ENCODE measurements at regions not wholly inside any gene's neighbourhood (a gene's known extent, or its start where the extent isn't known, plus 50 kb on each side); places are given as distances from the start of the nearest gene placed in this dataset.

DNA sequence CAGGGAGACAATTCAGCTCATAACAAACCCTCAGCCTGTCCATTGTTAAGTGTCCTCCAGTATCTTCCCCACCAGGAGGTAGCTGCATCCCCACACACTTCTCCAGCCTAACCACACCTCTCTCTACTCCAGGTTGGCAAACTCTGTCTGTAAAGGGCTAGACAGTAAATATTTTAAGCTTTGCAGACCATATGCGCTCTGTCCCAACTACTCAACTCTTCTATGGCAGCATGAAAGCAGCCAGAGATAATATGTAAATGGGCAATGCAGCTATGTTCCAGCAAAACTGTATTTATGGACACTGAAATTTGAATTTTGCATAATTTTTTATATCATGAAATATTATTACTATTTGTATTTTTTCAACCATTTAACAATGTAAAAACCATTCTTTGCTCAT is 230.4 kb upstream of the STT3B start:
- no peak for TF ChIP-seq POLR2AphosphoS5 (IDR thresholded peaks at IDR 0.05)
- no peak for TF ChIP-seq POLR2A (IDR thresholded peaks at IDR 0.05)
- TF ChIP-seq EP300 (IDR thresholded peaks at IDR 0.05) = no peak
- H3K27me3 ChIP-seq = no peaks in the 10 kb centered on the region
- no peak overlapping the region for H3K4me3 ChIP-seq
- H3K4me1 ChIP-seq = peaks cover 0 to 5% (median 0%) of the 10 kb centered on the region in 3 donors
- H3K27ac ChIP-seq = no peak overlapping the region
- 91 to 100% methylated on average over 1 of the region's 1 CpG for WGBS, 2 donors (ENCODE audit: low coverage in 1 of 2)
- H3K9me3 ChIP-seq = no peaks in the 10 kb centered on the region
- no peaks in the 10 kb centered on the region for H3K36me3 ChIP-seq
- ATAC-seq = no peak

DNA sequence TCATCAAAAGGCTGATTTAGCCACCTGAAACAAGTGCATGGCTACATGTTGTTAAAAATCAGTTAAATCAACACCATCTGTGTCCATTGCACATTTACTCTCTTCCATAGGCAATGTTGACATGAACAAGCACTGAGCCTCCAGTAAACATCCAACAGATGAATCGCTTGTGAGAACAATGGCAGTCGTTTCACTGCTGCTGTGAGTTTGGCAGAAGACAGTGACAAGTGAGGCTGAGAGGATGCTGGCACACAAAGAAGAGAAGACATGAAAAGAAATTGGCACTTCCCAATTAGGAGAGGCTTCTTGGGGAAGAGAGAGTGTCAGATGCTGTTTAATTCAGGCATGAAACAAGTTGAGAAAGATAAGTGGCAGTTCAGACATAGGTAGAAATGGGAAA is 227.4 kb upstream of the STT3B start:
- H3K9me3 ChIP-seq = no peaks in the 10 kb centered on the region
- no peaks in the 10 kb centered on the region for H3K27me3 ChIP-seq
- peaks cover 0 to 10% (median 0%) of the 10 kb centered on the region in 3 donors for H3K4me1 ChIP-seq
- TF ChIP-seq EP300 (IDR thresholded peaks at IDR 0.05) (no peak), POLR2A (IDR thresholded peaks at IDR 0.05) (no peak), POLR2AphosphoS5 (IDR thresholded peaks at IDR 0.05) (no peak)
- TF ChIP-seq, protein P1, sequence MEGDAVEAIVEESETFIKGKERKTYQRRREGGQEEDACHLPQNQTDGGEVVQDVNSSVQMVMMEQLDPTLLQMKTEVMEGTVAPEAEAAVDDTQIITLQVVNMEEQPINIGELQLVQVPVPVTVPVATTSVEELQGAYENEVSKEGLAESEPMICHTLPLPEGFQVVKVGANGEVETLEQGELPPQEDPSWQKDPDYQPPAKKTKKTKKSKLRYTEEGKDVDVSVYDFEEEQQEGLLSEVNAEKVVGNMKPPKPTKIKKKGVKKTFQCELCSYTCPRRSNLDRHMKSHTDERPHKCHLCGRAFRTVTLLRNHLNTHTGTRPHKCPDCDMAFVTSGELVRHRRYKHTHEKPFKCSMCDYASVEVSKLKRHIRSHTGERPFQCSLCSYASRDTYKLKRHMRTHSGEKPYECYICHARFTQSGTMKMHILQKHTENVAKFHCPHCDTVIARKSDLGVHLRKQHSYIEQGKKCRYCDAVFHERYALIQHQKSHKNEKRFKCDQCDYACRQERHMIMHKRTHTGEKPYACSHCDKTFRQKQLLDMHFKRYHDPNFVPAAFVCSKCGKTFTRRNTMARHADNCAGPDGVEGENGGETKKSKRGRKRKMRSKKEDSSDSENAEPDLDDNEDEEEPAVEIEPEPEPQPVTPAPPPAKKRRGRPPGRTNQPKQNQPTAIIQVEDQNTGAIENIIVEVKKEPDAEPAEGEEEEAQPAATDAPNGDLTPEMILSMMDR (IDR thresholded peaks at IDR 0.05) = no peak
- no peak overlapping the region for H3K27ac ChIP-seq
- H3K4me3 ChIP-seq = no peak overlapping the region
- H3K36me3 ChIP-seq = no peaks in the 10 kb centered on the region
- ATAC-seq = no peak
- WGBS, 2 donors (ENCODE audit: low coverage in 1 of 2) = 76 to 83% methylated on average over 2 of the region's 2 CpGs

DNA sequence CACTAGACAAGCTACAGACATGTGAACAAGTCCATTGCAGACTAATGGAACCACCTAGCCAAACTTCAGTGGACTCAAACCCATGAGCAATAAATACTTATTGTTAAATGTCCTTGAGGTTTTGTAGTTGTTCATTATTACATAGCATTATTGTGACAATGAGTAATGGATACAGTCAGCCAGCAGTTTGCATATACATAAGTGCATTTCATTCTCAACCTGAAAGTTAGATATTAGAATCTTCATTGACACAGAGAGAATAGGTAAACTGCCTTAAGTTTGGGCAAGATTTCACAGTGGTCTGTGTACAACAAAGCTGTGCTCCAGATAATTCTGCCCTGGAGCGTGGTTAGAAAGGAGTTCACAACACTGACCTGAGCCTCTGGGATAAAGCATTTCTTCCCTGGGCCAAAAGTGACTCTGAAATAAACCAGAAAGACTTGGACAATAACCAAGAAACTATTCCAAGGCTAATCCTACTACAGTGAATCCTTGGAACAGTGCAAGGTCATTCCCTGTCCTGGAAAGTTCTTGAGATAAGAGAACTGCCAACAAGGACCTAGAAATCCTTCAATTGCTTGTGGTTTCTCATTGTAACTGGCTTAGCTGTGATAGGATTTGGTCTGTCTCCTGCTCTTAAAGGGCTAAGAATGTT is 225.5 kb upstream of the STT3B start:
- no peak for ATAC-seq
- Histone ChIP-seq H3K27ac (no peak overlapping the region), H3K9me3 (no peaks in the 10 kb centered on the region), H3K4me3 (no peak overlapping the region), H3K36me3 (no peaks in the 10 kb centered on the region), H3K27me3 (no peaks in the 10 kb centered on the region), H3K4me1 (peaks cover 0 to 10% (median 0%) of the 10 kb centered on the region in 3 donors)
- WGBS, 2 donors (ENCODE audit: low coverage in 1 of 2) = 43 to 67% methylated on average over 1 of the region's 1 CpG
- TF ChIP-seq POLR2AphosphoS5 (IDR thresholded peaks at IDR 0.05) = no peak
- no peak for TF ChIP-seq POLR2A (IDR thresholded peaks at IDR 0.05)
- no peak for TF ChIP-seq EP300 (IDR thresholded peaks at IDR 0.05)
- TF ChIP-seq, protein P1 (IDR thresholded peaks at IDR 0.05) = no peak

DNA sequence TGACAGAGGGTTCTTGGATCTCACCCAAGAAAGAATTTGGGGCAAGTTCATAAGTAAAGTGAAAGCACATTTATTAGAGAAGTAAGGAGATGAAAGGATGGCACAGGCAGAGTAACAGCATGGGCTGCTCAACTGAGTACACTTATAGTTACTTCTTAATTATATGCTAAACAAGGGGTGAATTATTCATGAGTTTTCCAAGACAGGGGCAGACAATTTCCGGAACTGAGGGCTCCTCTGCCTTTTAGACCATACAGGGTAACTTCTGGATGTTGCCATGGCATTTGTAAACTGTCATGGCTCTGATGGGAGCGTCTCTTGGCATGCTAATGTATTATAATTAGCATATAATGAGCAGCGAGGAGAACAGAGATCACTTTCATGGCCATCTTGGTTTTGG is 221.2 kb upstream of the STT3B start:
- ATAC-seq = no peak
- TF ChIP-seq, protein P1 (IDR thresholded peaks at IDR 0.05) = no peak
- TF ChIP-seq EP300 (IDR thresholded peaks at IDR 0.05) (no peak), POLR2A (IDR thresholded peaks at IDR 0.05) (no peak), POLR2AphosphoS5 (IDR thresholded peaks at IDR 0.05) (no peak)

DNA sequence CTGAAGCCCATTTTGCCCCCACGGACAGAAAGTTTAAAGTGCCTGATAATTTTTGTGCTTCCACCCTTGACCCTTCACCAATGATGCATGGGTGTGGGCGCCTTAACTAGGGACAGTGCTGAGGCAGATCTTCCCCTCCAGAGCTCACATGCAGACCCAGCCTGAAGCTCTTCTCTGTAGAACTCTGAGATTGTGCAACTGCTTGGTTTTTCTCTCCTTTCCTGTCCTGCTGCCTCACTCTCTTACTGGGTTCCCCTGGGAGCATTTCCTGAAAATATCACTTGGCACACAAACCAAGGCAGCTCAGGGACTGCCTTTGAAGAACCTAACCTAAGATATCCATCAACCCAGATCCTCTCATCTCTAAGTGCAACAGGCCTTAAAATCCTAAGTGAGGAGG is 220.3 kb upstream of the STT3B start:
- ATAC-seq = no peak
- 60% methylated on average over 2 of the region's 2 CpGs; no CpG with 5 or more reads in 1 of the 2 donors for WGBS, 2 donors (ENCODE audit: low coverage in 1 of 2)
- no peaks in the 10 kb centered on the region for H3K27me3 ChIP-seq
- H3K4me1 ChIP-seq = peaks cover 0 to 4% (median 0%) of the 10 kb centered on the region in 3 donors
- no peaks in the 10 kb centered on the region for H3K36me3 ChIP-seq
- H3K27ac ChIP-seq = no peak overlapping the region
- TF ChIP-seq, protein P1 (IDR thresholded peaks at IDR 0.05) = no peak
- TF ChIP-seq EP300 (IDR thresholded peaks at IDR 0.05) (no peak), POLR2A (IDR thresholded peaks at IDR 0.05) (no peak), POLR2AphosphoS5 (IDR thresholded peaks at IDR 0.05) (no peak)
- H3K4me3 ChIP-seq = no peak overlapping the region
- no peaks in the 10 kb centered on the region for H3K9me3 ChIP-seq

More for the DNA sequence above, 221.2 kb upstream of the STT3B start:
- WGBS, 2 donors (ENCODE audit: low coverage in 1 of 2) = 93 to 94% methylated on average over 3 of the region's 3 CpGs
- Histone ChIP-seq H3K4me3 (no peak overlapping the region), H3K4me1 (peaks cover 0 to 10% (median 0%) of the 10 kb centered on the region in 3 donors), H3K36me3 (no peaks in the 10 kb centered on the region), H3K27me3 (no peaks in the 10 kb centered on the region), H3K27ac (no peak overlapping the region), H3K9me3 (no peaks in the 10 kb centered on the region)
